IPS-20b (cell line): ENCODE measurements at regions not wholly inside any gene's neighbourhood (a gene's known extent, or its start where the extent isn't known, plus 50 kb on each side); places are given as distances from the start of the nearest gene placed in this dataset.

ENCODE experiments used
- H3K27ac ChIP-seq: one replicate; pipeline ENCODE4 v1.5.1; 2013; ENCODE audit warnings: low read length
- H3K27me3 ChIP-seq: 2 replicates; pipeline ENCODE4 v1.6.1; 2013; ENCODE audit warnings: mild to moderate bottlenecking, low read length, inconsistent platforms; ENCODE audit not compliant: insufficient read depth
- H3K36me3 ChIP-seq: 2 replicates; pipeline ENCODE4 v1.6.1; 2013; ENCODE audit warnings: low read depth, mild to moderate bottlenecking, inconsistent platforms, low read length, moderate library complexity; ENCODE audit not compliant: insufficient read depth
- H3K4me1 ChIP-seq: 2 replicates; pipeline ENCODE4 v1.6.1; 2013; ENCODE audit warnings: mild to moderate bottlenecking, control low read depth, inconsistent platforms, low read length, moderate library complexity; ENCODE audit not compliant: insufficient read depth
- H3K4me3 ChIP-seq: 2 replicates; pipeline ENCODE4 v1.5.1; 2013; ENCODE audit warnings: mild to moderate bottlenecking, low read length, inconsistent platforms
- H3K9ac ChIP-seq: 2 replicates; pipeline ENCODE4 v1.6.1; 2013; ENCODE audit warnings: low read depth, mild to moderate bottlenecking, inconsistent platforms, low read length, moderate library complexity
- H3K9me3 ChIP-seq: 2 replicates; pipeline ENCODE4 v1.6.1; 2013; ENCODE audit warnings: mild to moderate bottlenecking, low read depth, low read length, inconsistent platforms; ENCODE audit not compliant: insufficient read depth

GRCh38 chr12:38258411-38258810, 58.2 kb upstream of the ALG10B start:
- H3K36me3 ChIP-seq: no peaks in the 10 kb centered on the region
- H3K9ac ChIP-seq: no peak overlapping the region
- peaks cover 97% of the 10 kb centered on the region for H3K9me3 ChIP-seq

More at GRCh38 chr12:38258411-38258810, 58.2 kb upstream of the ALG10B start:
- Histone ChIP-seq H3K27ac (no peak overlapping the region), H3K4me3 (no peak overlapping the region), H3K4me1 (no peaks in the 10 kb centered on the region), H3K27me3 (no peaks in the 10 kb centered on the region)
